ENCODE measurements at regions not wholly inside any gene's neighbourhood (a gene's known extent, or its start where the extent isn't known, plus 50 kb on each side); places are given as distances from the start of the nearest gene placed in this dataset.
"Not testable (repeated sequence)": the region's sequence is repeated elsewhere in the genome, so short reads cannot be mapped to it uniquely, and the experiment has no call there.

- DNase-seq (ENCODE audit: low read depth in 2 of 2): no peak
Observed at GRCh38 chr10:65342245-65342644, 1583.6 kb upstream of the LRRTM3 start.

- DNase-seq (ENCODE audit: low read depth in 2 of 2): no peak
Observed at GRCh38 chr10:65346466-65346865, 1579.4 kb upstream of the LRRTM3 start.

- no peak for DNase-seq (ENCODE audit: low read depth in 2 of 2)
Observed at GRCh38 chr10:65348637-65349036, 1577.2 kb upstream of the LRRTM3 start.

- no peak for DNase-seq (ENCODE audit: low read depth in 2 of 2)
Observed at GRCh38 chr10:65350611-65351010, 1575.2 kb upstream of the LRRTM3 start.

DNA sequence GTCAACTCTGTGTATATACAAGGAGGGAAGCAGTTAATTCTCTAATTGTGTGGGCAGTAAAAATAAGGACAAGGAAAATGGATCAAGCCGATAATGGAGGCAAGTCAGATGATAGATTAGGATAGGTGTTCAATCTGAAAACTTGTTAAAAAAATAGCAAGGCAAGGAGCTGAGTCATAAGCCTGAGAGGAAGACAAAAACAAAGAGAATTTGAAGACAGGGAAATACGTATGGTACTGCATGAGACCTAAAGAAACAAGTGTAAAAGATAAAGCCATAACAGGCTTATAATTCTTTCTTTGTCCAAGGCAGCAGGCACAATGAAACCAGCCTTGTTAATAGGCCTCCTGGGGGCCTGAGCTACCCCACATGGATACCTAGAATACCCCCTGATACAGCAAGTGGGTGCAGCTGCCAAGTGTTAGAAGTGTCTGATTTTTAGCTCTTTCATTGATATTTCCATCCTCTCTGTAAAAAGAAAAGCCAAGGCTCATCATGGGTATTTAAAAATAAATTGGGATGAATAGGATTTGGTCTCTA is 1570.6 kb upstream of the LRRTM3 start:
- no peak for DNase-seq (ENCODE audit: low read depth in 2 of 2)

- no peak for DNase-seq (ENCODE audit: low read depth in 2 of 2)
Observed at GRCh38 chr10:65358565-65358964, 1567.3 kb upstream of the LRRTM3 start.

- DNase-seq (ENCODE audit: low read depth in 2 of 2): no peak
Observed at GRCh38 chr10:65360497-65360896, 1565.3 kb upstream of the LRRTM3 start.

DNA sequence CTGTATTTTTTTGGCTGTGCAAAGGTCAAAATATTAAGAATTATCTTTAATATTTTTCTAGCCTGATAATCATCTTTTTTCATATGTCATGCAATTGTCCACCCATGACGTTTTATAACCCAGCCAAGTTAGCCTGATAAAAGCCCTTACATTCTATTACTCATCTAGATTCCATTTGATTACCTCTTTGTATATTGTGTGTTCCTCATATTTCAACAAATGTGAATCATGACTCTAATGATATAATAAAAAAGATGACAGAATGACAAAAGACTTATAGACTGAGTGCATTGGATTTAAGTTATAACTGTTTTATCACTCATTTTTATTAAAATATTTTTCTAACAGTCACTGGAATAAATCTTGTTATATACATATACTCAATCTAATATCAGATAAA is 1560.0 kb upstream of the LRRTM3 start:
- DNase-seq (ENCODE audit: low read depth in 2 of 2): no peak

DNA sequence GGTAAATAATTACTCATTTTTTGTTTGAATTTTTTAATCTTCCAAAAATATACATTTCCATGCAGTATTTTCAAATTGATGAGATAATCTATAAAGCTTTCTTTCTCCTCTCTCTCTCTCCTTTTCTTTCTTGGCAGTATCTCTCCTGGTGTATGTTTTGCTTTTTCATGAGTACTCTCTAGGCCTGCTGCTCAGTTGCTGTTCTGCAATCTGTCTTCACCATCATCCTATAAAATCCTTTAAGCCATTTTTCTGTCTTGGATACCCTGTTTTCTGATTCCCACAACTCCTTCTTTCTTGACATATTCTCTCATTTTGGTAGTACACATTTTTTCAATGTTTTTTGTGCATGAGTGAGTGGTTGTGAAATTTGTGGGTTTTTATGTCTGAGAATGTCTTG is 1558.1 kb upstream of the LRRTM3 start:
- DNase-seq (ENCODE audit: low read depth in 2 of 2): no peak

DNA sequence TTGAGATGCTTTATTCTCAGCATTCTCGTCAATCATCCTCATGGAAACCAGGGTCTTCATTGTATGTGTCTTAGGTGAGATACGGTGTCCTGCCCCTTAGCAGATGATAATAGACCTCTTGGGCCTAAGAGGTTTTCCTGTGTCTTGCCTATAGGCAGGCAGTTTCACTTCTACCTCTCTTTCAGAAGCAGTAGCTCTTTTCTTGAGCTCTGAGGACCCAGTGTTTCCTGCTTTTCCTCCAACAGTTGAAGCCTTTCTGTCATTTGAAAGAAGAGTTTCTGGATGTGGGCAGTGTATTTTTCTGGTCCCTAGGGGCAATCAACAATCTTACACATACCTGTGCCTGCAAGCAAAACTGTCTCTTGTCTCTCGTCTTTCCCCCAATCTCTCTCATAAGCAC is 1550.3 kb upstream of the LRRTM3 start:
- no peak for DNase-seq (ENCODE audit: low read depth in 2 of 2)

GRCh38 chr10:65377687-65378086 is 1548.1 kb upstream of the LRRTM3 start:
- no peak for DNase-seq (ENCODE audit: low read depth in 2 of 2)

GRCh38 chr10:65394502-65395297 is 1531.1 kb upstream of the LRRTM3 start:
- DNase-seq (ENCODE audit: low read depth in 2 of 2): no peak

GRCh38 chr10:65395631-65396030 is 1530.2 kb upstream of the LRRTM3 start:
- no peak for DNase-seq (ENCODE audit: low read depth in 2 of 2)

GRCh38 chr10:65396997-65397396 is 1528.8 kb upstream of the LRRTM3 start:
- DNase-seq (ENCODE audit: low read depth in 2 of 2): no peak

GRCh38 chr10:65408401-65408800 is 1517.4 kb upstream of the LRRTM3 start:
- no peak for DNase-seq (ENCODE audit: low read depth in 2 of 2)

DNA sequence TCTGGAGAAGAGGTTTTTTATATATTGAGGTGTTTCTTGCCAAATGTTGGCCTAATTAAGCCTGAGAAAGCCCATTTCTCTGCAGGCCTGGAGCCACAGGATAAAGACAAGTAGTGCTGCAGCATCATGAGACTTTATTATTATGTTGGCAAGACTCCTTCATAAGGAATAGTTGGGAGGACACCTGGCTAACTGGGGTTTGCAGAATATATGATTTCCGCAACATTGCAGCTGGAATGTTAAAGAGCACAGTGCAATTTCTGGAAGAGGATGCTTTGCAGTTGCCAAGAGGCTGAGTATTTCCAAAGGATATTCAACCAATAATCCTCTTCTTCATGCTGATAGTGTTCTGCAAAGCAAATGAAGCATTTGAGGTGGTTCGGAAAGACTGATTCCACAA is 1512.8 kb upstream of the LRRTM3 start:
- no peak for DNase-seq (ENCODE audit: low read depth in 2 of 2)

GRCh38 chr10:65415318-65415717 is 1510.5 kb upstream of the LRRTM3 start:
- no peak for DNase-seq (ENCODE audit: low read depth in 2 of 2)

DNA sequence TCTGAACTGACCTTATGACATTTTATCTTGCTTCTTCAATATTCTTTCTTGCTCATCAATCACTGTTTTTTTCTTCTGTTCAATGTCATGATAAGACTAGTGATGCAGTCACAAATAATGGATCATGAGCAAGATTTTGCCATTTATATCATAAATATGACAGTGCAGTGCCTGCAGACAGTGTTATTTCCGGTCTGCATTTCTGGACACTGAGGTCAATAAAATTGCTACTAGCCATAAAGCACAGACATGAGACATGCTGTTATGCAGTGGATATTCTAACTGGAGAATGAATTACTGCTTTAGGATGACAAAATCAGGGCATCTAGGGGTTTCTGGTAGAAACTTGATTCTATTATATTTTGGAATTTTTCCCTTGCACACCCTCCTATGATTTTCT is 1509.7 kb upstream of the LRRTM3 start:
- DNase-seq (ENCODE audit: low read depth in 2 of 2): no peak

GRCh38 chr10:65419629-65420028 is 1506.2 kb upstream of the LRRTM3 start:
- DNase-seq (ENCODE audit: low read depth in 2 of 2): no peak

DNA sequence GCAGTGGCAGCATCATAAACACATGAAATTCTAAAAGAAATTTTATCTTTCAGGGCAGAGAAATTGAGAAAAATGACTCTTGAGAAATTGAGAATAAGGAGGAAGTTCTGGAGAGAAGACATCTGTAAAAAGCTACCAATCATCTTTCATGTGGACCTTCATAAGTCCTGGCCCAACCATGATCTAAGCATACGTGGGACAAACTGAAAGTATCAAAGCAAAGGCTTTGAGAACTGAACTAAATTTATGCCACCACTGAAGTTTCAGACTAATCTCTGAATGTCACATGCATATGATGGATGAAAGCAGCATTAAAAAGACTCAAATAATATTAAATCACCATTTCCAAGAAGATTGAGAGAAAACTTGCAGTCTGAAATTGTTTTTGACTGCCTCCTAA is 1502.8 kb upstream of the LRRTM3 start:
- DNase-seq (ENCODE audit: low read depth in 2 of 2): no peak

GRCh38 chr10:65429381-65429780 is 1496.5 kb upstream of the LRRTM3 start:
- not testable (repeated sequence) for DNase-seq (ENCODE audit: low read depth in 2 of 2)

GRCh38 chr10:65430979-65431378 is 1494.9 kb upstream of the LRRTM3 start:
- DNase-seq (ENCODE audit: low read depth in 2 of 2): no peak

DNA sequence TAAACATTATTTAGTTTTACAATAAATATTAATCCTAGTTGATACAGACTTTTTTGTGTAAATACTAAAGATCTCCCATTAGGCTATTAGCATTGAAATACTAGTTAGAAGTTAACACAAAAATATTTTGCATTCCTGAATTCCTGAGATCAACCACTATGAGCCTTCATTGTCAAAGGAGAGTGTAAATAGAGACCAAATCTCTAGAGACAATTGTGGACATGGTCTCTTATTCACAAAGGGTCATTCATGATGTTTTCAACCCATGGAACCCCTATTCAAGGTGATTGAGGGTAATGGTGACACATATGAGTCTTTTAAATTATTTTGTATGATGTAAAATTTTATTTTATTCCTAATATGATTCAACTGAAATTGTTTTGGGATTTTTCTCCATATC is 1454.8 kb upstream of the LRRTM3 start:
- DNase-seq (ENCODE audit: low read depth in 2 of 2): no peak

GRCh38 chr10:65482848-65483247 is 1443.0 kb upstream of the LRRTM3 start:
- DNase-seq (ENCODE audit: low read depth in 2 of 2): no peak

All from stimulated activated CD8-positive, alpha-beta memory T cell treated with anti-CD3 and anti-CD28 coated beads, Interleukin-7, amount 100 ng/mL, for 1 hour (primary cell).